ENCODE measurements at regions not wholly inside any gene's neighbourhood (a gene's known extent, or its start where the extent isn't known, plus 50 kb on each side); places are given as distances from the start of the nearest gene placed in this dataset.

- no peak overlapping the region for H2AFZ ChIP-seq
- no peaks in the 10 kb centered on the region for H3K36me3 ChIP-seq (ENCODE audit: low read depth)
- H4K20me1 ChIP-seq (ENCODE audit: insufficient read depth): no peaks in the 10 kb centered on the region
- no peak overlapping the region for H3K4me2 ChIP-seq
- POLR2A ChIA-PET (ENCODE audit: unreplicated experiment): no interaction called here
- H3K4me3 ChIP-seq: no peak overlapping the region
- H3K27ac ChIP-seq: no peak overlapping the region
- intact Hi-C loops (cut with micrococcal nuclease; ENCODE audit: unreplicated experiment): no loop called here
- no peak for TF ChIP-seq CTCF (conservative IDR thresholded peaks at IDR 0.05)
- no peak for TF ChIP-seq EZH2 (IDR thresholded peaks at IDR 0.05; ENCODE audit: low read depth)
- no TSS peak for BruUV-seq (replicated peaks)
- no peaks in the 10 kb centered on the region for H3F3A ChIP-seq (ENCODE audit: insufficient read depth, low read depth)
- H3K9me3 ChIP-seq (ENCODE audit: insufficient read depth, low read depth): no peaks in the 10 kb centered on the region
- no peak for DNase-seq
- H3K4me1 ChIP-seq (replicated peaks; ENCODE audit: insufficient read depth): no peaks in the 10 kb centered on the region
- H3K27me3 ChIP-seq (ENCODE audit: insufficient read depth, low read depth): no peaks in the 10 kb centered on the region
- no peaks in the 10 kb centered on the region; the same call in 1 of the 2 replicates for H3K9me2 ChIP-seq (ENCODE audit: insufficient read depth)
- no peaks in the 10 kb centered on the region for H3K79me2 ChIP-seq (ENCODE audit: low read depth)
- CTCF ChIA-PET: no interaction called here
Observed at GRCh38 chr12:77592836-77593235, 237.9 kb upstream of the NAV3 start.

- H3K79me2 ChIP-seq (ENCODE audit: low read depth): no peaks in the 10 kb centered on the region
- no peaks in the 10 kb centered on the region for H3K36me3 ChIP-seq (ENCODE audit: low read depth)
- no peak for DNase-seq
- no peaks in the 10 kb centered on the region for H3K4me1 ChIP-seq (replicated peaks; ENCODE audit: insufficient read depth)
- TF ChIP-seq CTCF (conservative IDR thresholded peaks at IDR 0.05) (no peak), EZH2 (IDR thresholded peaks at IDR 0.05; ENCODE audit: low read depth) (no peak)
- BruUV-seq (replicated peaks): no TSS peak
- no peaks in the 10 kb centered on the region for H3K9me3 ChIP-seq (ENCODE audit: insufficient read depth, low read depth)
- H3K9me2 ChIP-seq (ENCODE audit: insufficient read depth): no peaks in the 10 kb centered on the region; the same call in 1 of the 2 replicates
- H3F3A ChIP-seq (ENCODE audit: insufficient read depth, low read depth): no peaks in the 10 kb centered on the region
- ChIA-PET POLR2A (ENCODE audit: unreplicated experiment) (no interaction called here), CTCF (no interaction called here)
- no peaks in the 10 kb centered on the region for H3K27me3 ChIP-seq (ENCODE audit: insufficient read depth, low read depth)
- H3K4me2 ChIP-seq: no peak overlapping the region
- H4K20me1 ChIP-seq (ENCODE audit: insufficient read depth): no peaks in the 10 kb centered on the region
- intact Hi-C loops (cut with micrococcal nuclease; ENCODE audit: unreplicated experiment): no loop called here
- no peak overlapping the region for H3K4me3 ChIP-seq
- no peak overlapping the region for H2AFZ ChIP-seq
- H3K27ac ChIP-seq: no peak overlapping the region
Observed at GRCh38 chr12:77591959-77592743, 238.5 kb upstream of the NAV3 start.

- Histone ChIP-seq H3K79me2 (ENCODE audit: low read depth) (no peaks in the 10 kb centered on the region), H3K27ac (no peak overlapping the region), H3F3A (ENCODE audit: insufficient read depth, low read depth) (no peaks in the 10 kb centered on the region), H4K20me1 (ENCODE audit: insufficient read depth) (no peaks in the 10 kb centered on the region), H3K9me3 (ENCODE audit: insufficient read depth, low read depth) (no peaks in the 10 kb centered on the region), H3K4me3 (no peak overlapping the region), H3K4me2 (no peak overlapping the region), H2AFZ (0 out of 2 replicates have a peak overlapping the region, but pooled peaks have one; percentile 37), H3K4me1 (replicated peaks; ENCODE audit: insufficient read depth) (no peaks in the 10 kb centered on the region), H3K36me3 (ENCODE audit: low read depth) (no peaks in the 10 kb centered on the region), H3K9me2 (ENCODE audit: insufficient read depth) (no peaks in the 10 kb centered on the region; the same call in 1 of the 2 replicates), H3K27me3 (ENCODE audit: insufficient read depth, low read depth) (no peaks in the 10 kb centered on the region)
- POLR2A ChIA-PET (ENCODE audit: unreplicated experiment): no interaction called here
- CTCF ChIA-PET: no interaction called here
- intact Hi-C loops (cut with micrococcal nuclease; ENCODE audit: unreplicated experiment): no loop called here
- no peak for TF ChIP-seq EZH2 (IDR thresholded peaks at IDR 0.05; ENCODE audit: low read depth)
- TF ChIP-seq CTCF (conservative IDR thresholded peaks at IDR 0.05): no peak
- no peak for DNase-seq
- BruUV-seq (replicated peaks): no TSS peak
Observed at GRCh38 chr12:77590306-77590705, 240.4 kb upstream of the NAV3 start.
